Stimulated activated effector memory CD8-positive, alpha-beta T cell treated with anti-CD3 and anti-CD28 coated beads, Interleukin-12 subunit alpha, Interleukin-12 subunit beta, amount 100 ng/mL, for 72 hours (primary cell): ENCODE measurements at regions not wholly inside any gene's neighbourhood (a gene's known extent, or its start where the extent isn't known, plus 50 kb on each side); places are given as distances from the start of the nearest gene placed in this dataset.
"Not testable (repeated sequence)": the region's sequence is repeated elsewhere in the genome, so short reads cannot be mapped to it uniquely, and the experiment has no call there.

Experiments used
- ATAC-seq: fragments of 150-1000 bp; cut with Tn5 transposase; 2 replicates; pipeline ENCODE4 v1.10.0; 2021
- DNase-seq, 2 donors: peaks; one replicate each; pipeline ENCODE4 v3.0.0; 2021 to 2022; ENCODE audit warnings: low spot score in 2 of 2
- H3K27ac Mint-ChIP-seq: one replicate; pipeline ENCODE4 v1.8.0; 2022; ENCODE audit warnings: mild to moderate bottlenecking, mixed read lengths
- H3K36me3 Mint-ChIP-seq: one replicate; pipeline ENCODE4 v1.8.0; 2022; ENCODE audit warnings: mild to moderate bottlenecking, mixed read lengths
- H3K4me1 Mint-ChIP-seq: one replicate; pipeline ENCODE4 v1.8.0; 2022; ENCODE audit warnings: mixed read lengths
- H3K4me3 Mint-ChIP-seq: one replicate; pipeline ENCODE4 v1.8.0; 2022; ENCODE audit warnings: mild to moderate bottlenecking, mixed read lengths
- H3K9me3 Mint-ChIP-seq: one replicate; pipeline ENCODE4 v1.8.0; 2022; ENCODE audit warnings: mixed read lengths

GRCh38 chrX:65870544-65870943 is 169.3 kb downstream of the VSIG4 start:
- H3K27ac Mint-ChIP-seq, H3K36me3 Mint-ChIP-seq, ATAC-seq, H3K9me3 Mint-ChIP-seq, H3K4me3 Mint-ChIP-seq, DNase-seq: not testable (repeated sequence)
- H3K4me1 Mint-ChIP-seq, result peaks cover 39% of the 10 kb centered on the region

DNA sequence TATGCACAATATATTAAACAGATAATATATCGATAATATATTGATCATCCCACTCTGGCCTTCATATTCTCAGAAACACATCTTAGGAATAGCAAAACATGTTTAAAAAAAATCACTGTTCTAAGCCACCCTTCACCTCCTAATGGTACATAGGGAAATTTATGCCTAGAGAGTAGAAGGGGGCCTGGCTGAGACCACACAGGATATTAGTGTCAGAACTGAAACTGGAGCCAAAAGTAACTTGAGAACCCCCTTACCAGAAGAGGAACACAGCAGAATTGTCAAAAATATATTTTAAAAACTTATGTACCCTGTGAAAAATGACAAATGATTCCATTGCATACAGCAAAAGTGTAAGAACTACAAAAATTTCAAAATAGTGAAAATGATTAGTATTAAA is 173.1 kb downstream of the VSIG4 start:
- no peak for ATAC-seq
- H3K36me3 Mint-ChIP-seq, result no peaks in the 10 kb centered on the region
- no peak for DNase-seq
- H3K9me3 Mint-ChIP-seq, result no peaks in the 10 kb centered on the region
- H3K4me1 Mint-ChIP-seq, result peaks cover 15% of the 10 kb centered on the region
- no peak overlapping the region for H3K4me3 Mint-ChIP-seq
- H3K27ac Mint-ChIP-seq, result no peak overlapping the region

DNA sequence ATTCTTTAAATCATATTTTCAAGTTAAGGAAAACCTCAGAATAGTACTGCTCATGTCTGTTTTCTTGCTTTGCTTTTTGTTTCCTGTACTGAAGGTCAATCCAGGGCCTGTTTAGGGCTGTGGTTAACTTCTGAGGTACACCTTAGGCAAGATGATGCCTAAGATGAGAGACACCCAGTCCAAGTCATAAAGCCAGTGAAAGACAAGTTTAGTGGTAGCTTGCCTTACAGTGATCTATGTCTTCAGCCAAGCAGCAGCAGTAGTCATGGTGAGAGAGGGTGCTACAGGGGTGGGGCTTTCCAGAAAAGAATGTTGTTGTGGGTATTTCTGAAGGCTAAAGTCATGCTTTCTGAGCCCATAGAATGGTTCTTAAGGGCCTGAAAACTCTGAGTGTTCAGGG is 173.7 kb downstream of the VSIG4 start:
- H3K4me3 Mint-ChIP-seq, result no peak overlapping the region
- peak overlapping the region; percentile 53 for H3K27ac Mint-ChIP-seq
- H3K9me3 Mint-ChIP-seq, result no peaks in the 10 kb centered on the region
- peaks cover 20% of the 10 kb centered on the region for H3K4me1 Mint-ChIP-seq
- DNase-seq, result peak; percentile 2 to 48
- ATAC-seq, result peak; percentile 100
- H3K36me3 Mint-ChIP-seq, result no peaks in the 10 kb centered on the region

DNA sequence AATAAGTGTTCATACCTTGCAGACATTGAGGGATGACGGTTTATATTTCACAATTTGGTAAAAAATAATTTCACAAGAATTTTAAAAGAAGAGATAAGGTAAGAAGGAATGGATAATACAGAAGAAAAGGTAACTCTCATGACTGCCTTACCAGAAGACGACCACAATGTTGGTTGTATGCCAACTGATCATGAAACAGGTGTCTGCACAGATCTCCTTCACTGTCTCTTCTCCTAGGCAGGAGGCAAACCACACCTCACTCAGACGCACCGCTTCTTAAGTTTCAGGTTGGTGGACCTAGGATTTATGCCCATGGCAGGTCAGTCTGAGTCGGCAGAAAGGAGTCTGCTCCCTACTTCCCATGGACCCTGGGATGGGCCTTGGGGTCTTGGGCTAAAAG is 177.2 kb downstream of the VSIG4 start:
- no peaks in the 10 kb centered on the region for H3K9me3 Mint-ChIP-seq
- H3K4me1 Mint-ChIP-seq, result peaks cover 28% of the 10 kb centered on the region
- ATAC-seq, result no peak
- H3K4me3 Mint-ChIP-seq, result no peak overlapping the region
- no peak overlapping the region for H3K27ac Mint-ChIP-seq
- no peaks in the 10 kb centered on the region for H3K36me3 Mint-ChIP-seq
- DNase-seq, result no peak

GRCh38 chrX:65859299-65859698 is 180.6 kb downstream of the VSIG4 start:
- peaks cover 8% of the 10 kb centered on the region for H3K9me3 Mint-ChIP-seq

GRCh38 chrX:65854437-65854836 is 185.4 kb downstream of the VSIG4 start:
- H3K9me3 Mint-ChIP-seq, DNase-seq, H3K27ac Mint-ChIP-seq, H3K36me3 Mint-ChIP-seq, H3K4me3 Mint-ChIP-seq, H3K4me1 Mint-ChIP-seq, ATAC-seq: not testable (repeated sequence)

More at GRCh38 chrX:65859299-65859698, 180.6 kb downstream of the VSIG4 start:
- H3K4me1 Mint-ChIP-seq, result peaks cover 18% of the 10 kb centered on the region
- no peaks in the 10 kb centered on the region for H3K36me3 Mint-ChIP-seq
- ATAC-seq (no peak), DNase-seq (no peak)
- H3K27ac Mint-ChIP-seq, result peak overlapping the region; percentile 43
- no peak overlapping the region for H3K4me3 Mint-ChIP-seq

DNA sequence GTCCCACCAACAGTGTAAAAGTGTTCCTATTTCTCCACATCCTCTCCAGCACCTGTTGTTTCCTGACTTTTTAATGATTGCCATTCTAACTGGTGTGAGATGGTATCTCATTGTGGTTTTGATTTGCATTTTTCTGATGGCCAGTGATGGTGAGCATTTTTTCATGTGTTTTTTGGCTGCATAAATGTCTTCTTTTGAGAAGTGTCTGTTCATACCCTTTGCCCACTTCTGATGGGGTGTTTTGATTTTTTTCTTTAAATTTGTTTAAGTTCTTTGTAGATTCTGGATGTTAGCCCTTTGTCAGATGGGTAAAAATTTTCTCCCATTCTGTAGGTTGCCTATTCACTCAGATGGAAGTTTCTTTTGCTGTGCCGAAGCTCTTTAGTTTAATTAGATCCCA is 183.9 kb downstream of the MSN start:
- not testable (repeated sequence) for H3K4me3 Mint-ChIP-seq, H3K4me1 Mint-ChIP-seq, H3K9me3 Mint-ChIP-seq, H3K36me3 Mint-ChIP-seq, ATAC-seq, DNase-seq, H3K27ac Mint-ChIP-seq

- H3K4me3 Mint-ChIP-seq, H3K36me3 Mint-ChIP-seq, H3K27ac Mint-ChIP-seq, H3K9me3 Mint-ChIP-seq, DNase-seq, H3K4me1 Mint-ChIP-seq, ATAC-seq: not testable (repeated sequence)
Measured at GRCh38 chrX:65850821-65851220, 183.4 kb downstream of the MSN start.

DNA sequence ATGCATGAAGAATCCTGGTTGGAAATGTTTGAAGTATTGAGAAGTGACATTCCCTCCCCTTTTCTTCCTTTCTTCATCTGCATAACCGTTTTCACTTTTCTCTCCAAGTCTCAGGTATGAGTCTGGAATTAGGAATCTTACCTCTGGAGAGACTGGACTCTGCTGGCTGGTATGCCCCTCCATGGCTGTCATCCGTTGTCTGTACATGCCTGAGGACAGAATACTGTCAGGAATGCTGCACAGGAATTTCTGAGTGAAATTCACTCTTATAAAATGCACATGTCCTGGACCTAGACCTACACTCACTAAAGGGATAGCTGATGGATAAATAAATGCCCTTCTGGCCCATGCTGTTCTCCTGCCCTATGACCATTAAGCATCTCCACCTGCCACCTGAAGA is 179.5 kb downstream of the MSN start:
- Mint-ChIP-seq H3K9me3 (no peaks in the 10 kb centered on the region), H3K36me3 (no peaks in the 10 kb centered on the region), H3K4me3 (no peak overlapping the region), H3K27ac (no peak overlapping the region), H3K4me1 (no peaks in the 10 kb centered on the region)
- no peak for DNase-seq
- no peak for ATAC-seq

GRCh38 chrX:65841263-65841662 is 173.8 kb downstream of the MSN start:
- H3K4me1 Mint-ChIP-seq, result peaks cover 8% of the 10 kb centered on the region
- no peaks in the 10 kb centered on the region for H3K9me3 Mint-ChIP-seq
- no peaks in the 10 kb centered on the region for H3K36me3 Mint-ChIP-seq
- ATAC-seq (no peak), DNase-seq (no peak)
- H3K4me3 Mint-ChIP-seq, result no peak overlapping the region
- no peak overlapping the region for H3K27ac Mint-ChIP-seq

DNA sequence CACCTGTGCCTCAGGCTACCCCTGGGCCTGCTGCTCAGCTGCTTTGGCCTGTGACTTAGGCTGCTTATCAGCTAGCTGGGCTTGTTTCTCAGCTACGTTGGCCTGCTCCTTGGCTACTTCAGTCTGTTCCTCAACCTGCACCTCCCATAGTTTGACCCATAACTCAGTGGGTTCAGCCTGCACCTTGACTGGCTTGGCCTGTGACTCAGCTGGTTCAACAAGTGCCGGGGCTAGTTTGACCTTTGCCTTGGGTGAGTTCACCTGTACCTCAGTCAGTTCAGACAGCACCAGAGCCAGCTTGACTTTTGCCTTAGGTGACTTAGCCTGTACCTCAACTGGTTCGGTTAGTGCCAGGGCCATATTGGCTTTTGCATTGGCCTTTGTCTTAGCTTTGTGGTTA is 171.2 kb downstream of the MSN start:
- no peak for DNase-seq
- Mint-ChIP-seq H3K4me3 (no peak overlapping the region), H3K4me1 (peaks cover 8% of the 10 kb centered on the region), H3K9me3 (no peaks in the 10 kb centered on the region), H3K36me3 (no peaks in the 10 kb centered on the region), H3K27ac (no peak overlapping the region)
- ATAC-seq, result no peak

DNA sequence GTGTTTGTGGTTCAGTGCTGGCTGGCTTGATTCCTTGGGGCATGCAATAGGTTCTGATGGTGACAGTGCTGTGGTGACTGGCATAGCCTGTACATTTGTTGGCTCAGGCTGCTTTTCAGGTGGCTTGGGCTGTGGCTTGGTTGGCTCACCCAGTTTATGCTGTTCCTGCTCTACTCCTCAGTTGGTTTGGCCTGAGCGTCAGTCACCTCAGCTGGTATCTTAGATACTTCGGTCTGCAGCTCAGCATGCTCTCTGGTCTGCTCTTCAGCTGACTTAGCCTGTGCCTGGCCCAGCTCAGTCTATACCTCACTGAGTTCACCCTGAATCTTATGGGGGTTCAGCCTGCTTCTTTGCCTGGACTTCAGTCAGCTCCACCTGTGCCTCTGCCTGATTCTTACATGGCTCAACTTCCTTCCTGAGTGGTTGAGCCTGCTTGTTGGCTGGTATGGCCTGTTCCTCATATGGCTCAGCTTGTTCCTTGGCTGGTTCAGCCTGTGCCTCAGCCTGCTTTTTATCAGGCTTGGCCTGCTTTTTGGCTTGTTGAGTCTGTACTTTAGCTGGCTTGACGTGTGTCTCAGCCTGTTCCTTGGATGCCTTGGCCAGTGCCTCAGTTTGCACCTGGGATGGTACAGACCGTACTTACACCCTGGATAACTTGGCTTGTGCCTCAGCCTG is 170.6 kb downstream of the MSN start:
- peaks cover 8% of the 10 kb centered on the region for H3K4me1 Mint-ChIP-seq
- no peaks in the 10 kb centered on the region for H3K36me3 Mint-ChIP-seq
- no peak overlapping the region for H3K27ac Mint-ChIP-seq
- DNase-seq (no peak), ATAC-seq (no peak)
- H3K4me3 Mint-ChIP-seq, result no peak overlapping the region
- no peaks in the 10 kb centered on the region for H3K9me3 Mint-ChIP-seq

DNA sequence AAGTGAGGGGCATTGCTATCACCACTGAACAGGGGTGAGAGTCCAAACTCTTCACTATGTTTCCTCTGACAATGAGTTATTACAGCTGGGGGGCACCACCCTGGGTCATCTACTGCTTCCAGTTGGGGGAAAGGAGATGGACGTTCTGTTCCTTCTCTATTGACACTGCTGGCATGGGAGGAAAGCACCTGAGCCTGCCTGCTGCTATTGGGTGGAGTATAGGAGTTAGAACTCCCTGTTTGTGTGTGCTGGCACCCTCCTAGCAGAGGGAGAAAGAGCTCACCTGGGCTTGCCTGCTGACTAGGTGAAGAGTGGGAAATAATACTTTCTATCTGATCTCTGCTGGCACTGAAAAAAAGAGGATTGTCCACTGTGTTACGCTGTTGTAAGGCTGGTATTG is 163.8 kb downstream of the MSN start:
- no peak for ATAC-seq
- H3K4me3 Mint-ChIP-seq, result no peak overlapping the region
- no peak for DNase-seq
- no peaks in the 10 kb centered on the region for H3K4me1 Mint-ChIP-seq
- H3K9me3 Mint-ChIP-seq, result no peaks in the 10 kb centered on the region
- H3K27ac Mint-ChIP-seq, result peak overlapping the region; percentile 12
- H3K36me3 Mint-ChIP-seq, result no peaks in the 10 kb centered on the region

- Mint-ChIP-seq H3K4me3 (no peak overlapping the region), H3K36me3 (no peaks in the 10 kb centered on the region), H3K27ac (no peak overlapping the region), H3K9me3 (no peaks in the 10 kb centered on the region), H3K4me1 (no peaks in the 10 kb centered on the region)
- DNase-seq (no peak), ATAC-seq (no peak)
Measured at GRCh38 chrX:65828599-65828998, 161.1 kb downstream of the MSN start.

DNA sequence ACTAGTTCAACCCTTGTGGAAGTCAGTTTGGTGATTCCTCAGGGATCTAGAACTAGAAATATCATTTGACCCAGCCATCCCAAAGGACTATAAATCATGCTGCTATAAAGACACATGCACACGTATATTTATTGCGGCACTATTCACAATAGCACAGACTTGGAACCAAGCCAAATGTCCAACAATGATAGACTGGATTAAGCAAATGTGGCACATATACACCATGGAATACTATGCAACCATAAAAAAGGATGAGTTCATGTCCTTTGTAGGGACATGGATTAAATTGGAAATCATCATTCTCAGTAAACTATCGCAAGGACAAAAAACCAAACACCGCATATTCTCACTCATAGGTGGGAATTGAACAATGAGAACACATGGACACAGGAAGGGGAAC is 157.8 kb downstream of the MSN start:
- not testable (repeated sequence) for H3K9me3 Mint-ChIP-seq, H3K4me1 Mint-ChIP-seq, ATAC-seq, H3K36me3 Mint-ChIP-seq, H3K4me3 Mint-ChIP-seq, DNase-seq, H3K27ac Mint-ChIP-seq

GRCh38 chrX:65821721-65822496 is 154.5 kb downstream of the MSN start:
- H3K4me1 Mint-ChIP-seq, result no peaks in the 10 kb centered on the region
- peak; percentile 2 to 54 for DNase-seq
- H3K4me3 Mint-ChIP-seq, result peak overlapping the region; percentile 62
- no peaks in the 10 kb centered on the region for H3K36me3 Mint-ChIP-seq
- H3K9me3 Mint-ChIP-seq, result no peaks in the 10 kb centered on the region
- ATAC-seq, result peak; percentile 85
- no peak overlapping the region for H3K27ac Mint-ChIP-seq
